NB4 (cell line): ENCODE measurements at regions not wholly inside any gene's neighbourhood (a gene's known extent, or its start where the extent isn't known, plus 50 kb on each side); places are given as distances from the start of the nearest gene placed in this dataset.

Experiments
- MYC ChIP-seq: IDR thresholded peaks from 2 replicates; pipeline ENCODE4 v1.6.1; 2011; ENCODE audit warnings: low read depth, low read length
- TF ChIP-seq, protein P1 (sequence below): IDR thresholded peaks from one replicate; pipeline ENCODE4 v1.5.1; 2012; ENCODE audit warnings: low read depth, low read length

DNA sequence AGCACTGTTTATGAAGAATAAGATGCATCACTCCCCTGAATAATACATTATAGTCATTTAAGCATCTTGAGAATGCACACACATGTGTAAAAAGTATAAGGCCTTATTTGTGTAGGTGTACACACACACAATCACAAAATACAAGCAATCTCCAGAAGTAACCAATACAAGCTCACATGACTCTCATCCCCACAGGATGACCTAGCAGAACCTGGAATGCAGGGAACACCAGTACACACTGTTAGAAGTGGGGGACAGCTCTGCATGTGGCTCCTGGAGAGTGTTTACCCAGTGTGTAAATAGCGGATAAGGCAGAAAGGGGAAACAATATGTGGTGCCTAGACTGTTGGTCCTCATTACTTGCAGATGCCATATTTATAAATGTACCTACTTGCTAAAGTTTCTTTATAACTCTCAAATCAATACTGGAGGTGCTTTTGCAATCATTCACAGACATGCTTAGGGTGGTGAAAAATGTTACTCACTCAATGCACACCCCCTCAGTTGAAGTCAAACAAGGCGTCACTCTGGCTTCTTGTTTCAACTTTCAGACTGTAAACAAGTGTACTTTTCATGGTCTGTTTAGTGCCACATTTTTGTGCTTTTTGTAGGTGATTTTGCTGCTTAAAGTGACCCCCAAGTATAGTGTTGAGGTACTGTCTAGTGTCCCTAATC is 73.1 kb downstream of the MAGEB17 start:
- TF ChIP-seq, protein P1, sequence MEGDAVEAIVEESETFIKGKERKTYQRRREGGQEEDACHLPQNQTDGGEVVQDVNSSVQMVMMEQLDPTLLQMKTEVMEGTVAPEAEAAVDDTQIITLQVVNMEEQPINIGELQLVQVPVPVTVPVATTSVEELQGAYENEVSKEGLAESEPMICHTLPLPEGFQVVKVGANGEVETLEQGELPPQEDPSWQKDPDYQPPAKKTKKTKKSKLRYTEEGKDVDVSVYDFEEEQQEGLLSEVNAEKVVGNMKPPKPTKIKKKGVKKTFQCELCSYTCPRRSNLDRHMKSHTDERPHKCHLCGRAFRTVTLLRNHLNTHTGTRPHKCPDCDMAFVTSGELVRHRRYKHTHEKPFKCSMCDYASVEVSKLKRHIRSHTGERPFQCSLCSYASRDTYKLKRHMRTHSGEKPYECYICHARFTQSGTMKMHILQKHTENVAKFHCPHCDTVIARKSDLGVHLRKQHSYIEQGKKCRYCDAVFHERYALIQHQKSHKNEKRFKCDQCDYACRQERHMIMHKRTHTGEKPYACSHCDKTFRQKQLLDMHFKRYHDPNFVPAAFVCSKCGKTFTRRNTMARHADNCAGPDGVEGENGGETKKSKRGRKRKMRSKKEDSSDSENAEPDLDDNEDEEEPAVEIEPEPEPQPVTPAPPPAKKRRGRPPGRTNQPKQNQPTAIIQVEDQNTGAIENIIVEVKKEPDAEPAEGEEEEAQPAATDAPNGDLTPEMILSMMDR, result no peak
- TF ChIP-seq MYC, result no peak
